T-cell (primary cell): ENCODE measurements at regions not wholly inside any gene's neighbourhood (a gene's known extent, or its start where the extent isn't known, plus 50 kb on each side); places are given as distances from the start of the nearest gene placed in this dataset.

Experiments
- ATAC-seq, 4 experiments: fragments of 200-7000 bp in 3 of 4; fragments of 150-1000 bp in 1 of 4; cut with Tn5 transposase; replicated peaks in 1 of 4; 1 replicate in 3 of 4; 2 replicates in 1 of 4; pipeline ENCODE4 v1.10.0; 2021; ENCODE audit warnings: moderate library complexity in 3 of 4, mild to moderate bottlenecking in 2 of 4, moderate number of reproducible peaks in 1 of 4
- CTCF ChIA-PET, 2 donors: fragments of 300-600 bp; sonication (Branson Sonifier 250); formaldehyde crosslinking; loops; one replicate each; lab custom pipeline; 2022; ENCODE audit warnings: antibody characterized with exemption in 2 of 2; lab: Charles Lee
- POLR2A ChIA-PET, 2 donors: fragments of 300-600 bp; sonication (Branson Sonifier 250); formaldehyde crosslinking; loops; one replicate each; lab custom pipeline; 2022; ENCODE audit warnings: antibody characterized with exemption in 2 of 2; lab: Charles Lee
- DNase-seq, 35 experiments: peaks; one replicate each; pipeline versions ENCODE4 v3.0.0 to v3.0.0-alpha.2; 2013 to 2023
- H3K27ac ChIP-seq: one replicate; pipeline ENCODE4 v1.5.1; 2013; ENCODE audit warnings: low read length
- H3K27me3 ChIP-seq, 2 experiments: replicated peaks in 1 of 2; 1 replicate in 1 of 2; 2 replicates in 1 of 2; pipeline versions ENCODE4 v1.6.1 to v1.7.0; 2013; ENCODE audit warnings: low read length in 1 of 2, mixed read lengths in 1 of 2; ENCODE audit not compliant: control insufficient read depth in 2 of 2, insufficient read depth in 2 of 2; ENCODE audit errors: extremely low read depth in 1 of 2
- H3K36me3 ChIP-seq, 2 donors: 1 replicate in 1 of 2; 2 replicates in 1 of 2; pipeline versions ENCODE4 v1.6.1 to v1.7.0; 2013; ENCODE audit warnings: low read length in 1 of 2; ENCODE audit not compliant: control insufficient read depth in 2 of 2, insufficient read depth in 1 of 2; ENCODE audit errors: extremely low read depth in 1 of 2
- H3K4me1 ChIP-seq, 2 experiments: 1 replicate in 1 of 2; 2 replicates in 1 of 2; pipeline versions ENCODE4 v1.6.1 to v1.7.0; 2013; ENCODE audit warnings: low read length in 2 of 2, mixed read lengths in 1 of 2; ENCODE audit not compliant: insufficient read depth in 2 of 2, control insufficient read depth in 1 of 2; ENCODE audit errors: extremely low read depth in 1 of 2
- H3K4me3 ChIP-seq, 2 donors: 1 replicate in 1 of 2; 2 replicates in 1 of 2; pipeline versions ENCODE4 v1.5.1 to v1.7.0; 2013; ENCODE audit warnings: mild to moderate bottlenecking in 2 of 2, low read length in 1 of 2, moderate library complexity in 1 of 2; ENCODE audit not compliant: control insufficient read depth in 1 of 2; ENCODE audit errors: extremely low read depth in 1 of 2
- H3K9me3 ChIP-seq: 2 replicates; pipeline ENCODE4 v1.7.0; 2013
- H3K27ac Mint-ChIP-seq, 2 donors: one replicate each; pipeline ENCODE4 v1.8.0; 2020 to 2021; ENCODE audit warnings: mild to moderate bottlenecking in 2 of 2, mixed read lengths in 2 of 2
- H3K27me3 Mint-ChIP-seq, 2 donors: one replicate each; pipeline ENCODE4 v1.8.0; 2021 to 2022; ENCODE audit warnings: mixed read lengths in 2 of 2
- H3K36me3 Mint-ChIP-seq: one replicate; pipeline ENCODE4 v1.8.0; 2021; ENCODE audit warnings: mixed read lengths
- H3K4me1 Mint-ChIP-seq, 3 donors: one replicate each; pipeline ENCODE4 v1.8.0; 2020 to 2022; ENCODE audit warnings: mixed read lengths in 3 of 3, mild to moderate bottlenecking in 1 of 3
- H3K4me3 Mint-ChIP-seq, 3 donors: one replicate each; pipeline ENCODE4 v1.8.0; 2020 to 2022; ENCODE audit warnings: mild to moderate bottlenecking in 3 of 3, mixed read lengths in 3 of 3, moderate library complexity in 3 of 3
- H3K9me3 Mint-ChIP-seq, 3 donors: one replicate each; pipeline ENCODE4 v1.8.0; 2020 to 2022; ENCODE audit warnings: mixed read lengths in 3 of 3
- WGBS: methylation state at CpG from one replicate; pipeline ENCODE4 v1.1.5; 2013; ENCODE audit warnings: missing lambda C conversion rate; ENCODE audit not compliant: insufficient coverage; 5-methylcytosine and 5-hydroxymethylcytosine counted together

- WGBS = 20% methylated on average over 1 of the region's 3 CpGs
- H3K9me3 ChIP-seq = no peaks in the 10 kb centered on the region
- no peak overlapping the region for H3K4me3 ChIP-seq
- peaks cover 5 to 7% of the 10 kb centered on the region in 2 donors for H3K27me3 Mint-ChIP-seq
- H3K9me3 Mint-ChIP-seq = no peaks in the 10 kb centered on the region
- H3K27me3 ChIP-seq = peaks cover 0 to 18% of the 10 kb centered on the region in 2 experiments
- H3K27ac Mint-ChIP-seq = no peak overlapping the region
- no peak overlapping the region for H3K27ac ChIP-seq
- no peaks in the 10 kb centered on the region for H3K36me3 Mint-ChIP-seq
- ATAC-seq (no peak), DNase-seq (no peak)
- ChIA-PET CTCF (no interaction called here), POLR2A (no interaction called here)
- H3K4me1 Mint-ChIP-seq = no peaks in the 10 kb centered on the region
- no peaks in the 10 kb centered on the region for H3K4me1 ChIP-seq
- no peak overlapping the region for H3K4me3 Mint-ChIP-seq
- H3K36me3 ChIP-seq = no peaks in the 10 kb centered on the region
Observed at GRCh38 chr5:2298781-2299180, 416.1 kb upstream of the IRX4 start.

- Mint-ChIP-seq H3K4me1 (no peaks in the 10 kb centered on the region), H3K27ac (no peak overlapping the region), H3K27me3 (peaks cover 5 to 7% of the 10 kb centered on the region in 2 donors), H3K9me3 (peaks cover 0 to 3% (median 0%) of the 10 kb centered on the region in 3 donors), H3K4me3 (no peak overlapping the region), H3K36me3 (no peaks in the 10 kb centered on the region)
- H3K27me3 ChIP-seq = peaks cover 0 to 18% of the 10 kb centered on the region in 2 experiments
- no peak for DNase-seq
- H3K36me3 ChIP-seq = no peaks in the 10 kb centered on the region
- H3K4me3 ChIP-seq = no peak overlapping the region
- H3K9me3 ChIP-seq = no peaks in the 10 kb centered on the region
- no peak for ATAC-seq
- CTCF ChIA-PET = no interaction called here
- no peaks in the 10 kb centered on the region for H3K4me1 ChIP-seq
- WGBS = 73% methylated on average over 11 of the region's 13 CpGs
- no peak overlapping the region for H3K27ac ChIP-seq
- POLR2A ChIA-PET = no interaction called here
Observed at GRCh38 chr5:2297991-2298390, 415.3 kb upstream of the IRX4 start.

GRCh38 chr5:2295476-2295875 lies 412.8 kb upstream of the IRX4 start:
- no peaks in the 10 kb centered on the region for H3K4me1 Mint-ChIP-seq
- no peak overlapping the region for H3K27ac ChIP-seq
- DNase-seq (no peak), ATAC-seq (no peak)
- ChIA-PET CTCF (no interaction called here), POLR2A (no interaction called here)
- H3K4me3 Mint-ChIP-seq = no peak overlapping the region
- no peak overlapping the region for H3K27ac Mint-ChIP-seq
- peaks cover 0 to 4% of the 10 kb centered on the region in 2 donors for H3K27me3 Mint-ChIP-seq
- H3K27me3 ChIP-seq = peaks cover 0 to 19% of the 10 kb centered on the region in 2 experiments
- no peaks in the 10 kb centered on the region for H3K36me3 Mint-ChIP-seq
- WGBS = 85% methylated on average over 13 of the region's 13 CpGs
- H3K9me3 ChIP-seq = no peaks in the 10 kb centered on the region
- no peaks in the 10 kb centered on the region for H3K36me3 ChIP-seq
- no peak overlapping the region for H3K4me3 ChIP-seq
- H3K9me3 Mint-ChIP-seq = peaks cover 0 to 3% (median 0%) of the 10 kb centered on the region in 3 donors
- H3K4me1 ChIP-seq = no peaks in the 10 kb centered on the region

GRCh38 chr5:2293906-2294305 lies 411.2 kb upstream of the IRX4 start:
- Histone ChIP-seq H3K4me1 (no peaks in the 10 kb centered on the region), H3K27me3 (peaks cover 0 to 12% of the 10 kb centered on the region in 2 experiments), H3K9me3 (no peaks in the 10 kb centered on the region), H3K36me3 (no peaks in the 10 kb centered on the region), H3K27ac (no peak overlapping the region), H3K4me3 (no peak overlapping the region)
- CTCF ChIA-PET = no interaction called here
- POLR2A ChIA-PET = no interaction called here
- ATAC-seq (no peak), DNase-seq (no peak)
- no peaks in the 10 kb centered on the region for H3K36me3 Mint-ChIP-seq
- peaks cover 0 to 3% (median 0%) of the 10 kb centered on the region in 3 donors for H3K9me3 Mint-ChIP-seq
- peaks cover 0 to 4% of the 10 kb centered on the region in 2 donors for H3K27me3 Mint-ChIP-seq
- WGBS = 90% methylated on average over 2 of the region's 9 CpGs
- H3K27ac Mint-ChIP-seq = no peak overlapping the region
- no peak overlapping the region for H3K4me3 Mint-ChIP-seq
- H3K4me1 Mint-ChIP-seq = no peaks in the 10 kb centered on the region

- Histone ChIP-seq H3K4me1 (no peaks in the 10 kb centered on the region), H3K4me3 (no peak overlapping the region), H3K27ac (no peak overlapping the region), H3K36me3 (no peaks in the 10 kb centered on the region), H3K9me3 (no peaks in the 10 kb centered on the region), H3K27me3 (peaks cover 0 to 8% of the 10 kb centered on the region in 2 experiments)
- 89% methylated on average over 14 of the region's 19 CpGs for WGBS
- no peak overlapping the region for H3K4me3 Mint-ChIP-seq
- no peak overlapping the region for H3K27ac Mint-ChIP-seq
- ATAC-seq (no peak), DNase-seq (no peak)
- H3K27me3 Mint-ChIP-seq = peaks cover 0 to 4% of the 10 kb centered on the region in 2 donors
- H3K9me3 Mint-ChIP-seq = peaks cover 0 to 3% (median 0%) of the 10 kb centered on the region in 3 donors
- CTCF ChIA-PET = no interaction called here
- POLR2A ChIA-PET = no interaction called here
- no peaks in the 10 kb centered on the region for H3K36me3 Mint-ChIP-seq
- no peaks in the 10 kb centered on the region for H3K4me1 Mint-ChIP-seq
Observed at GRCh38 chr5:2291146-2291840, 408.6 kb upstream of the IRX4 start.

GRCh38 chr5:2289380-2289779 lies 406.7 kb upstream of the IRX4 start:
- POLR2A ChIA-PET = no interaction called here
- CTCF ChIA-PET = no interaction called here
- 96% methylated on average over 3 of the region's 8 CpGs for WGBS

More at GRCh38 chr5:2289380-2289779, 406.7 kb upstream of the IRX4 start:
- Mint-ChIP-seq H3K27ac (no peak overlapping the region), H3K36me3 (no peaks in the 10 kb centered on the region), H3K4me1 (no peaks in the 10 kb centered on the region), H3K27me3 (peaks cover 0 to 4% of the 10 kb centered on the region in 2 donors), H3K4me3 (no peak overlapping the region), H3K9me3 (peaks cover 0 to 3% (median 0%) of the 10 kb centered on the region in 3 donors)
- H3K4me3 ChIP-seq = no peak overlapping the region
- no peaks in the 10 kb centered on the region for H3K9me3 ChIP-seq
- no peak overlapping the region for H3K27ac ChIP-seq
- DNase-seq (no peak), ATAC-seq (no peak)
- no peaks in the 10 kb centered on the region for H3K36me3 ChIP-seq
- peaks cover 0 to 8% of the 10 kb centered on the region in 2 experiments for H3K27me3 ChIP-seq
- no peaks in the 10 kb centered on the region for H3K4me1 ChIP-seq
